ENCODE measurements at regions not wholly inside any gene's neighbourhood (a gene's known extent, or its start where the extent isn't known, plus 50 kb on each side); places are given as distances from the start of the nearest gene placed in this dataset.

DNA sequence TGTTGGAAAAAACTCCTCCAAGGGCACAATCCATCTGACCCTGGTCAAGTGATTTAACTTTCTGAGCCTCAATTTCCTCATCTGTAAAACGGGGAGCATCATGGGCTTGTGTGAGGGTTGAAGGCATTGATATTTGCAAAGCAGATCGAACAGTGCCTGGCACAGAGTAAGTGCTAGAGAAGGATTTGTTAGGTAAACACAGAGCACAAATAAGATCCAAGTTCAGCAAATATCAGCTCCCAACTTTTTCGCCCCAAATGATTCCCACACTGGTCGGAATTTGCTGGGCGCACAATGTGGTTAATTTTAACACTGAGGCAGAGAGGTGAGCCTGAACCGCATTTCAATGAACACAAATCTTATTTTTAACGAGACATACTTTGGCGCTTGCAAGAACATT, 76.3 kb upstream of the ATP2B2 start:
- H3K36me3 ChIP-seq (ENCODE audit: control insufficient read depth, insufficient read depth, low read length), result no peaks in the 10 kb centered on the region
- Mint-ChIP-seq H3K4me3 (no peak overlapping the region), H3K27ac (no peak overlapping the region), H3K27me3 (ENCODE audit: low read depth in 2 of 2) (peaks cover 25 to 33% of the 10 kb centered on the region in 2 donors), H3K4me1 (no peaks in the 10 kb centered on the region), H3K36me3 (no peaks in the 10 kb centered on the region), H3K9me3 (no peaks in the 10 kb centered on the region)
- TF ChIP-seq, protein P1, sequence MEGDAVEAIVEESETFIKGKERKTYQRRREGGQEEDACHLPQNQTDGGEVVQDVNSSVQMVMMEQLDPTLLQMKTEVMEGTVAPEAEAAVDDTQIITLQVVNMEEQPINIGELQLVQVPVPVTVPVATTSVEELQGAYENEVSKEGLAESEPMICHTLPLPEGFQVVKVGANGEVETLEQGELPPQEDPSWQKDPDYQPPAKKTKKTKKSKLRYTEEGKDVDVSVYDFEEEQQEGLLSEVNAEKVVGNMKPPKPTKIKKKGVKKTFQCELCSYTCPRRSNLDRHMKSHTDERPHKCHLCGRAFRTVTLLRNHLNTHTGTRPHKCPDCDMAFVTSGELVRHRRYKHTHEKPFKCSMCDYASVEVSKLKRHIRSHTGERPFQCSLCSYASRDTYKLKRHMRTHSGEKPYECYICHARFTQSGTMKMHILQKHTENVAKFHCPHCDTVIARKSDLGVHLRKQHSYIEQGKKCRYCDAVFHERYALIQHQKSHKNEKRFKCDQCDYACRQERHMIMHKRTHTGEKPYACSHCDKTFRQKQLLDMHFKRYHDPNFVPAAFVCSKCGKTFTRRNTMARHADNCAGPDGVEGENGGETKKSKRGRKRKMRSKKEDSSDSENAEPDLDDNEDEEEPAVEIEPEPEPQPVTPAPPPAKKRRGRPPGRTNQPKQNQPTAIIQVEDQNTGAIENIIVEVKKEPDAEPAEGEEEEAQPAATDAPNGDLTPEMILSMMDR (IDR thresholded peaks at IDR 0.05), result no peak
- H3K9me3 ChIP-seq (ENCODE audit: control insufficient read depth, insufficient read depth, low read length), result no peaks in the 10 kb centered on the region
- H3K27ac ChIP-seq (ENCODE audit: low read length), result no peak overlapping the region
- intact Hi-C loops (cut with micrococcal nuclease), result no loop called here
- ATAC-seq, result no peak
- 84% methylated on average over 8 of the region's 8 CpGs for WGBS (ENCODE audit: insufficient coverage)
- DNase-seq, result no peak
- no peaks in the 10 kb centered on the region for H3K4me1 ChIP-seq (ENCODE audit: control insufficient read depth, insufficient read depth, low read length)
- no peaks in the 10 kb centered on the region for H3K27me3 ChIP-seq (ENCODE audit: control insufficient read depth, insufficient read depth, low read length)
- H3K4me3 ChIP-seq (ENCODE audit: low read length), result no peak overlapping the region

DNA sequence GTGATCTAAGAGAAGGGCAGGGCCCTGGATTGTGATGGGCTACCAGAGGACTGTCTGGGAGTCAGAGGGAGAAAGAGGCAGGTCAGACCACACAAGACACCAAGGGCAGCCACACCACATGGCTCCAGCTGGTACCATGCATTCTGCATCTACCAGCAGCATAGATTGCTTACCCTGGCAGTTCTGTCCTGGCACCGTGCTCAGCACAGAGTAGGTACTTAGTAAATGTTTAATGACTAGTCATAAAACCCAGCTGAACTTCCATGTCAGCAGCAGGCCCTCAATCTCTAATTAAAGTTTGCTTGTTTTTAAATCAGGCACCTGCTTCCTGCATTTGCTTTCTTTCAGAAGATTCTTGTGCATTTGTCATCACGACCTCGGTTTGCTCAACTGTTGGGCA, 77.3 kb upstream of the ATP2B2 start:
- no peaks in the 10 kb centered on the region for H3K36me3 ChIP-seq (ENCODE audit: control insufficient read depth, insufficient read depth, low read length)
- Mint-ChIP-seq H3K4me1 (no peaks in the 10 kb centered on the region), H3K36me3 (no peaks in the 10 kb centered on the region), H3K27ac (no peak overlapping the region), H3K27me3 (ENCODE audit: low read depth in 2 of 2) (peaks cover 25 to 33% of the 10 kb centered on the region in 2 donors), H3K4me3 (no peak overlapping the region), H3K9me3 (no peaks in the 10 kb centered on the region)
- H3K27ac ChIP-seq (ENCODE audit: low read length), result no peak overlapping the region
- no peak for DNase-seq
- ATAC-seq, result no peak
- H3K4me1 ChIP-seq (ENCODE audit: control insufficient read depth, insufficient read depth, low read length), result no peaks in the 10 kb centered on the region
- H3K27me3 ChIP-seq (ENCODE audit: control insufficient read depth, insufficient read depth, low read length), result no peaks in the 10 kb centered on the region
- H3K9me3 ChIP-seq (ENCODE audit: control insufficient read depth, insufficient read depth, low read length), result no peaks in the 10 kb centered on the region
- TF ChIP-seq, protein P1 (IDR thresholded peaks at IDR 0.05), result no peak
- intact Hi-C loops (cut with micrococcal nuclease), result no loop called here
- WGBS (ENCODE audit: insufficient coverage), result 84% methylated on average over 3 of the region's 3 CpGs
- H3K4me3 ChIP-seq (ENCODE audit: low read length), result no peak overlapping the region

DNA sequence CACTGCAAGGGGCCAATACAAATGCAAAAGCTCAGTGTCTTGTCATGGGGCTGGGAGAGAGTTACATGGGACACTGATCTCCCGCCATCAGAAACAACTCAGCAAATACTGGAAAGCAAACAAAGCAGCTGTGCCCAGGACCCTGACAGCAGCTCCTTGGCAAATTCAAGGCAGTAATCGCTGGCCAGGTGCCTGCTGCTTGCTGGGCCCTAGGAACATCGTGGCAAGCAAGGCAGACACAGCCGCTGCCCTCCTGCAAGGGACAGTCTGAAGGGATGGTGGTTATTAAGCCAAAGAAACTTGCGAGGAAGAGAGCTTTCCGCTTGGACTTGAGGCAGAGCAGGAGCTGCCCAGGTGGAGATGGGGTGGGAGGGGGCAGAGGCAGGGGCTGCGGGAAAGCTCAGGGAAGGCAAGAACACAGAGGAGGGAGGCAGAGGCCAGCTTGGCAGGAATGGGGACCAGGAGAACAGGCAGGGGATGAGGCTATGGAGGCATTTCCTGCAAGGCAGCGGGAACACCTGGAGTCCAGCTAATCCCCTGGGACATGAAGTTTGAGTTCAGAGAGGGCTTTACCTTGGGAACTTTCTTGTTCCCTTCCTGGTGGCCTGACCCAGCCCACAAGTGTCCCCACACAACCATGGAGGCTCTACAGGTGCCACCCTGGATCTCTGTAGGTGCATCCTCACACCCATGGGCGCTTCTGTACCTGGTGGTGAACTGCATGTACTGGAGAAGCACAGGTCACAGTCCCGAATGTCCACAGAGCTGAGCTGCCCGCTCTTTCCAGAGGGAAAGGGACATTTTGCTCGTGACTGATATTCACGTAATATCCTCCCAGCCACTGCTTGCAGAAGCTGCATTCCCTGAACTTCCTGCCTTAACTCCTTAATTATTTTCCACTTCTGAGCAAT, 78.7 kb upstream of the ATP2B2 start:
- TF ChIP-seq, protein P1 (IDR thresholded peaks at IDR 0.05), result no peak
- Histone ChIP-seq H3K27ac (ENCODE audit: low read length) (no peak overlapping the region), H3K9me3 (ENCODE audit: control insufficient read depth, insufficient read depth, low read length) (no peaks in the 10 kb centered on the region), H3K27me3 (ENCODE audit: control insufficient read depth, insufficient read depth, low read length) (no peaks in the 10 kb centered on the region), H3K4me1 (ENCODE audit: control insufficient read depth, insufficient read depth, low read length) (no peaks in the 10 kb centered on the region), H3K4me3 (ENCODE audit: low read length) (no peak overlapping the region), H3K36me3 (ENCODE audit: control insufficient read depth, insufficient read depth, low read length) (no peaks in the 10 kb centered on the region)
- intact Hi-C loops (cut with micrococcal nuclease), result no loop called here
- no peak for DNase-seq
- peaks cover 25 to 33% of the 10 kb centered on the region in 2 donors for H3K27me3 Mint-ChIP-seq (ENCODE audit: low read depth in 2 of 2)
- no peak for ATAC-seq
- H3K4me1 Mint-ChIP-seq, result no peaks in the 10 kb centered on the region
- no peaks in the 10 kb centered on the region for H3K9me3 Mint-ChIP-seq
- no peak overlapping the region for H3K4me3 Mint-ChIP-seq
- 68% methylated on average over 13 of the region's 13 CpGs for WGBS (ENCODE audit: insufficient coverage)
- H3K36me3 Mint-ChIP-seq, result no peaks in the 10 kb centered on the region
- no peak overlapping the region for H3K27ac Mint-ChIP-seq

DNA sequence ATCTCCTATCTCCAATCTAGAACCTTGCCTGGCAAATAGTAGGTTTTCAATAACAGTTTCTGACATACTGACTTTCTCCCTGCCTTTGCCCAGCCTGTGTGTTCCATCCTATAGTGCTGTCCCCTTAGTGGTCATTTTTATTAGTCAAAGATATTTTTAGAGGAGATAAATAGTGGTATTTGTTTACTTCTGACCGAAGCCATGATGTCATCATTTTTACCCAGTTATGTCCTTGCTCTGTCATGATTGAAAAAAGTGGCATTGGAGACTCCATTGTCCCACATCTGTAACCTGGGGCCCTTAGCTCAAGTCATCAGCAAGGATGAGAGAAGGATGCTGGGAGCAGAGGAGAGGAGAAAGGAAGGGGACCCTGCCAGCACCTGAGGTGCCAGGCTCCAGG, 80.6 kb upstream of the ATP2B2 start:
- Histone ChIP-seq H3K9me3 (ENCODE audit: control insufficient read depth, insufficient read depth, low read length) (no peaks in the 10 kb centered on the region), H3K36me3 (ENCODE audit: control insufficient read depth, insufficient read depth, low read length) (no peaks in the 10 kb centered on the region), H3K27ac (ENCODE audit: low read length) (no peak overlapping the region), H3K4me1 (ENCODE audit: control insufficient read depth, insufficient read depth, low read length) (no peaks in the 10 kb centered on the region), H3K27me3 (ENCODE audit: control insufficient read depth, insufficient read depth, low read length) (no peaks in the 10 kb centered on the region), H3K4me3 (ENCODE audit: low read length) (no peak overlapping the region)
- Mint-ChIP-seq H3K36me3 (no peaks in the 10 kb centered on the region), H3K27ac (no peak overlapping the region), H3K4me1 (no peaks in the 10 kb centered on the region), H3K9me3 (no peaks in the 10 kb centered on the region), H3K27me3 (ENCODE audit: low read depth in 2 of 2) (peaks cover 25 to 33% of the 10 kb centered on the region in 2 donors), H3K4me3 (no peak overlapping the region)
- TF ChIP-seq, protein P1 (IDR thresholded peaks at IDR 0.05), result no peak
- DNase-seq (no peak), ATAC-seq (no peak)
- 69% methylated on average over 1 of the region's 1 CpG for WGBS (ENCODE audit: insufficient coverage)
- intact Hi-C loops (cut with micrococcal nuclease), result no loop called here
